ENCODE measurements at regions not wholly inside any gene's neighbourhood (a gene's known extent, or its start where the extent isn't known, plus 50 kb on each side); places are given as distances from the start of the nearest gene placed in this dataset.
"Not testable (repeated sequence)": the region's sequence is repeated elsewhere in the genome, so short reads cannot be mapped to it uniquely, and the experiment has no call there.

- TF ChIP-seq ZNF274 (IDR thresholded peaks at IDR 0.05; ENCODE audit: low read depth, low read length), result no peak
- no peak overlapping the region for H3K4me3 ChIP-seq (ENCODE audit: low read length)
Observed at GRCh38 chr1:173257805-173258204, 50.7 kb upstream of the TNFSF4 start.

GRCh38 chr1:173258479-173259264 is 51.5 kb upstream of the TNFSF4 start:
- no peak for TF ChIP-seq ZNF274 (IDR thresholded peaks at IDR 0.05; ENCODE audit: low read depth, low read length)
- H3K4me3 ChIP-seq (ENCODE audit: low read length), result no peak overlapping the region

GRCh38 chr1:173260329-173260728 is 53.2 kb upstream of the TNFSF4 start:
- not testable (repeated sequence) for H3K4me3 ChIP-seq (ENCODE audit: low read length)

DNA sequence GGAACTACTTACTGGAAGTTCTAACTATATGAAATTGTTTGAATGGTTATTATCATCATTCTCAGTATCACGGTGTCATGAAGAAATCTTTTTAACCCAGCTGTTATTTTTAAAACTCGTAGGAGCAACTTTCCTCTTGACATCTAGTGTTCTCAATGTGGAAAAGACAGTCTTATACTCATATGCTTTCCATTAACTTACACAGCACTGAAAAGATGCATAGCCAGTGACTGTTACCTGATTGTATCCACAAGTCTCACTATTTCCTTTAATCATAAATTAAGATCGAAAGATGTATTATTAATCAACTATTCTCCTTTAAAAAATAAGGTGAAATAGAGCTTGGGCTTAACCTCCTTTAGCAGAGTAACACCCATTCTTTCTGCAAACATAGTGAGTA is 59.7 kb upstream of the TNFSF4 start:
- TF ChIP-seq ZNF274 (IDR thresholded peaks at IDR 0.05; ENCODE audit: low read depth, low read length), result no peak
- no peak overlapping the region for H3K4me3 ChIP-seq (ENCODE audit: low read length)

DNA sequence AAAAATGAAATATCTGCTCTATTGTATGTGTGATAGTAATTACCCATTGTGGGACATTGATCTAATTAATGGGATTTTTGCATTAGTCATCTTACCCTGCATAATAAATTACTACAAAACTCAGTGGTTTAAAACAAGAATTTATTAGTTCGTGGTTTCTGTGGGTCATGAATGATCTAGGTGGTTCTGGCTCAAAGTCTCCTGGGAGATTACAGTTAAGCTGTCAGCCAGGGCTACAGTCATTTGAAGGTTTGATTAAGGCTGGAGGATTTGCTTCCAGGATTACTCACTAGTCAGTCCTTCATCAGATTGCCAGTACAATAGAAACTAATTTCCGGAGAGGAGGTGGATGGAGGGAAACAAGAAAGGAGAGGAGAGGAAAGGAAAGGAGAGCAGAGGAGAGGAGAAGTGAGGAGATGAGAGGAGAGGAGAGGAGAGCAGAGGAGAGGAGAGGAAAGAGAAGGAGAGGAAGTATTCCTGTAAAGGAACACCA is 60.4 kb upstream of the TNFSF4 start:
- H3K4me3 ChIP-seq (ENCODE audit: low read length), result no peak overlapping the region
- TF ChIP-seq ZNF274 (IDR thresholded peaks at IDR 0.05; ENCODE audit: low read depth, low read length), result no peak

- no peak for TF ChIP-seq ZNF274 (IDR thresholded peaks at IDR 0.05; ENCODE audit: low read depth, low read length)
- H3K4me3 ChIP-seq (ENCODE audit: low read length), result no peak overlapping the region
Observed at GRCh38 chr1:173268261-173268660, 61.1 kb upstream of the TNFSF4 start.

DNA sequence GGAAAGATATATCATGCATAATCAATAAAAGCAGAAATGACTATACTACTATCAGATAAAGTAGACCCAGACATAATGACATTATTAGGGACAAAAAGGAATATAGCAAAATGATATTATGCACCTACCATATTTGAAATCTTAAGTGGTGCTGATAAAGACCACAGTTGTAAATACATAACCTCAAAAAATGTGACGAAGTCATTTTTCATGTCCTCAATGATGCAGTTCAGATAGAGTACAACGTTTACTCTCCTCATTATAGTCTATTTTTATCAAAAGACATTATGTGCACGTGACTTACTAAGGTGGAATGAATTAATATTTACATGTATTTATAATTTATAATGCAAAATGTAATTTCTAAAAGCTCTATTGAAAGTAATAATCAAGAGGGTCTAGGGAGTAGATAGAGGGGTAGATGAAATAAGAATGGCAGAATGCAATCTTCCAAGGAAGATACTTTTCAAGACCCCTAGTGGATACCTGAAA is 61.7 kb upstream of the TNFSF4 start:
- no peak overlapping the region for H3K4me3 ChIP-seq (ENCODE audit: low read length)
- no peak for TF ChIP-seq ZNF274 (IDR thresholded peaks at IDR 0.05; ENCODE audit: low read depth, low read length)

GRCh38 chr1:173269490-173270230 is 62.5 kb upstream of the TNFSF4 start:
- H3K4me3 ChIP-seq (ENCODE audit: low read length), result no peak overlapping the region
- TF ChIP-seq ZNF274 (IDR thresholded peaks at IDR 0.05; ENCODE audit: low read depth, low read length), result no peak

GRCh38 chr1:173270243-173270642 is 63.1 kb upstream of the TNFSF4 start:
- no peak overlapping the region for H3K4me3 ChIP-seq (ENCODE audit: low read length)
- no peak for TF ChIP-seq ZNF274 (IDR thresholded peaks at IDR 0.05; ENCODE audit: low read depth, low read length)

DNA sequence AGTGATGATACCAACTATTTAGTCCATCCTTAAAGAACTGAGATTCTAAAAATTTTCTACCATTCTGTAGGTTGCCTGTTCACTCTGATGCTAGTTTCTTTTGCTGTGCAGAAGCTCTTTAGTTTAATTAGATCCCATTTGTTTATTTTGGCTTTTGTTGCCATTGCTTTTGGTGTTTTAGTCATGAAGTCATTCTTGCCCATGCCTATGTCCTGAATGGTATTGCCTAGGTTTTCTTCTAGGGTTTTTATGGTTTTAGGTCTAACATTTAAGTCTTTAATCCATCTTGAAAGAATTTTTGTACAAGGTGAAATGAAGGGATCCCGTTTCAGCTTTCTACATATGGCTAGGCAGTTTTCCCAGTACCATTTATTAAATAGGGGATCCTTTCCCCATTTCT is 63.9 kb upstream of the TNFSF4 start:
- not testable (repeated sequence) for H3K4me3 ChIP-seq (ENCODE audit: low read length)

GRCh38 chr1:173275496-173275895 is 68.4 kb upstream of the TNFSF4 start:
- TF ChIP-seq ZNF274 (IDR thresholded peaks at IDR 0.05; ENCODE audit: low read depth, low read length), result no peak
- H3K4me3 ChIP-seq (ENCODE audit: low read length), result no peak overlapping the region

DNA sequence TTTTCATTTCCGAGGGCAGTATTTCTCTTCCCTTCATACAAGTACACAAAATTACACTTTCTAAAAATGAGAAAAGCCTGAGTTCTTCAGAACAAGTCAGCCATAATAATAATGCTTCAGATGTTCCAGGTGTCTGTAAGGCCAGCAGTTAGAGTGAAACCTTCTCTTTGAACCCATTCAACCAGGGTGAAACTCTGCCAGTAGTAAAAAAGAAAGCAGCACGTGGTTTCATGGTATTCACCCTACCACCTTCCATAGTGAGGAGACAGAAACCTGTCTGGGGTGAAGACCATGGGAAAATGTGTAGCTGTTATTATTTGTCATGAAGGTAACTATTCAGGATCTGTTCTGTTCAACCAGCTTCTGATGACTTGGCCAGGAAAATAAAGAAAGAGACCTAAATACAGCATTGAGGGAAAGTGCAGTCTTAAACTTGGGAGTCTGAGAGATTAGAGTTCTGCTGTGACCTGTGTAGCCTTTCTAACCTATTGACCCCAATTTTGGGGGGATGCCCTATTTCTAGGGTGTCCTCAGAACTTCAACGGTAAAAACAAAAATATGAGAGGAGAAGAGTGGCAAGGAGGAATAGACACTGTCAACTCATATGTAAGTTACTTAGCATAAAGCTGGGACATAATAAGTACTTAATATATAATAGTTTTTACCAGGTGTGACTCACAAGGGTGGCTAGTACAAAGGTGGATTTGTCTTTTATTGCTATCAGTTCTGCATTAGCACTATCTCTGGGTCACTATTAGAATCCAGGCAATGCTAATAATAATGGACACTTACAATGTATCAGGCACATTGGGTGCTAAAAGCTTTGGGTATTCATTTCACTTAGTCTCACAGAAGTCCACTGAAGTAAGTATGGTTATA is 70.0 kb upstream of the TNFSF4 start:
- TF ChIP-seq ZNF274 (IDR thresholded peaks at IDR 0.05; ENCODE audit: low read depth, low read length), result no peak
- H3K4me3 ChIP-seq (ENCODE audit: low read length), result no peak overlapping the region

DNA sequence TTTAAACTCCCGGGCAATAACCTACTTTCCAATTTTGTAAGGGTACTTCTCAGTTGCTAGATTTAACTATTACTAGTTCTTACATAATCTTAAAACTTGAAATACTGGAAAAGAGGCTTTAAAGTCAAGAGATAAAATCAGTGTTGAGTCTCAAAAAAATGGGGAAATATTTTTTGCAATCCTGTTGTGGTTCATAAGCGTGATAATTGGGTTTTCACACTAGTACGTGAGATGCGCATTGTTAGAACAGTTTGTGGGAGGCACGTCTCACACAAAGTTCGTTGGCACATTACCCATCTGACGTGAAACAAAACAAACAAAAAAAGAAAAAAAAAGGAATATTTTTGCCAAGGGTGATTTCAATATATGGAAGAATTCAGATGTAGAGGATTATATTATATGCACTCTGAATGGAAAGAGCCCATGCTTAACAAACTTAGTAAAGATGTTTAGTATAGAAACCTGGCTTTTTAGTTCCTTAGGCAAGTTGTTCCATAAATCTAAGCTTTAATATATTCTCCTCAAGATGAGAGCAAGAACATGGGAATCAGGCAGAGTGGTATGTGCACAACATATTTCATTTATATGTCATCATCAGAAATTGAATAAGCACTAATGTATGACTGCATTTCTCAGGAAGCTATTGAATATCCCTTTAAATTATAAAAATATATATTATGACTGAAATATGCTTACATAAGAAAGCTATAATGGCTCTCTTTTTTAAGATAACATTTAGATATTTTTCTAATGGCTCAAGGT is 73.9 kb upstream of the TNFSF4 start:
- no peak overlapping the region for H3K4me3 ChIP-seq (ENCODE audit: low read length)
- TF ChIP-seq ZNF274 (IDR thresholded peaks at IDR 0.05; ENCODE audit: low read depth, low read length), result no peak

DNA sequence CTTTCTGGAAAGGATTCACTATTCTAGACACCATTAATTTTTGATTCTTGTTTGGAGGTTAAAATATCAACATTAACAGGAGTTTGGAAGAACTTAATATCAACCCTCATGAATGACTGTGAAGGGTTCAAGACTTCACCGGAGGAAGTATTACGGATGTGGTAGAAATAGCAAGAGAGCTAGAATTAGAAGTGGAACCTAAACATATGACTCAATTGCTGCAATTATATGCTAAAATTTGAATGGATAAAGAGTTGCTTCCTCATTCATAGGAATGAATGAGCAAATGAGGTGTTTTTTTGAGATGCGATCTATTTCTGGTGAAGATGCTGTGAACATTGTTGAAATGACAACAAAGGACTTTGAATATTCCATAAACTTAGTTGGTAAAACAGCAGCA is 77.9 kb upstream of the TNFSF4 start:
- TF ChIP-seq ZNF274 (IDR thresholded peaks at IDR 0.05; ENCODE audit: low read depth, low read length), result no peak
- no peak overlapping the region for H3K4me3 ChIP-seq (ENCODE audit: low read length)
